ENCODE measurements at regions not wholly inside any gene's neighbourhood (a gene's known extent, or its start where the extent isn't known, plus 50 kb on each side); places are given as distances from the start of the nearest gene placed in this dataset.

DNA sequence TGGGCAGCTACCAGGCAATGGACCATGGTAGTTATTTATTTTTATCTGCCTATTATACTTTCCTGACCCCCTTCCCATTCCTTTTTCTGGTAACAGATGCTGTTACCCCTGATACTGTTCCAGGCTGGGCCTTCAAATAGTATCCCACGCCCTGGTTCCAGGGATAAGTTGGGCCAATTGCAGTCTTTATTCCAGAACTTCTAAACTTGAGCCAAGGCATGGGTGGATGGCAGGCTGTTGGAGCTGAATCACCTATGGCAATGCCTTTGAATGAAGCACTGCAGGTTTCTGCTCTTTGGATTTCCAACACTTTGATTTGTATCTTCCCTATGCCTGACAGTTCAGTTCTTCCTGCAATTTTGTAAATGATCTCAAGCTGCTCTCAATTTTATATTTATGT, 99.2 kb upstream of the LHCGR start:
- no peaks in the 10 kb centered on the region for H3K27me3 ChIP-seq
- no peak overlapping the region for H3K27ac ChIP-seq
- no peaks in the 10 kb centered on the region for H3K36me3 ChIP-seq
- no peak overlapping the region for H3K4me3 ChIP-seq
- TF ChIP-seq, protein P1, sequence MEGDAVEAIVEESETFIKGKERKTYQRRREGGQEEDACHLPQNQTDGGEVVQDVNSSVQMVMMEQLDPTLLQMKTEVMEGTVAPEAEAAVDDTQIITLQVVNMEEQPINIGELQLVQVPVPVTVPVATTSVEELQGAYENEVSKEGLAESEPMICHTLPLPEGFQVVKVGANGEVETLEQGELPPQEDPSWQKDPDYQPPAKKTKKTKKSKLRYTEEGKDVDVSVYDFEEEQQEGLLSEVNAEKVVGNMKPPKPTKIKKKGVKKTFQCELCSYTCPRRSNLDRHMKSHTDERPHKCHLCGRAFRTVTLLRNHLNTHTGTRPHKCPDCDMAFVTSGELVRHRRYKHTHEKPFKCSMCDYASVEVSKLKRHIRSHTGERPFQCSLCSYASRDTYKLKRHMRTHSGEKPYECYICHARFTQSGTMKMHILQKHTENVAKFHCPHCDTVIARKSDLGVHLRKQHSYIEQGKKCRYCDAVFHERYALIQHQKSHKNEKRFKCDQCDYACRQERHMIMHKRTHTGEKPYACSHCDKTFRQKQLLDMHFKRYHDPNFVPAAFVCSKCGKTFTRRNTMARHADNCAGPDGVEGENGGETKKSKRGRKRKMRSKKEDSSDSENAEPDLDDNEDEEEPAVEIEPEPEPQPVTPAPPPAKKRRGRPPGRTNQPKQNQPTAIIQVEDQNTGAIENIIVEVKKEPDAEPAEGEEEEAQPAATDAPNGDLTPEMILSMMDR (IDR thresholded peaks at IDR 0.05): no peak
- no peaks in the 10 kb centered on the region for H3K4me1 ChIP-seq
- H3K9me3 ChIP-seq: no peaks in the 10 kb centered on the region
- intact Hi-C loops (cut with DNase I; ENCODE audit: low total_unique reads): no loop called here
- DNase-seq: no peak

DNA sequence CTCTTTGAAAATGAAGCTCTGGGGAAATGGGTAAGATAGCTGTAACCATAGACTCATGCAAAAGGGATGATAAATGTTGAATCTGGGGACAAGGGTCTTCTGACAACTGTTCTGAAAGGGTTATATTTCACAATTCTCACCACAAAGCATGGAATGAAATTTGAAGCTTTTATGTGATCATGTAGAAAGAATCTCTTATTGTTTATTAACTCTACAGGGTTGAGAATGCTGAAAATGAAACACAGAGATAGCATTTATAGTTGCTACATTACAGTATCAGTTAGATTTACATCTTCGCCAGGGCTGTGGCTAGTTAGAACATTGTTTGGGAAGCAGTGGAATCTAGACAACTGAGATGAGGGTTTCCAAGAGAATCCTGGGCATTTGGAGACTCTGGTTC, 97.4 kb upstream of the LHCGR start:
- no peak overlapping the region for H3K27ac ChIP-seq
- no peaks in the 10 kb centered on the region for H3K27me3 ChIP-seq
- intact Hi-C loops (cut with DNase I; ENCODE audit: low total_unique reads): no loop called here

DNA sequence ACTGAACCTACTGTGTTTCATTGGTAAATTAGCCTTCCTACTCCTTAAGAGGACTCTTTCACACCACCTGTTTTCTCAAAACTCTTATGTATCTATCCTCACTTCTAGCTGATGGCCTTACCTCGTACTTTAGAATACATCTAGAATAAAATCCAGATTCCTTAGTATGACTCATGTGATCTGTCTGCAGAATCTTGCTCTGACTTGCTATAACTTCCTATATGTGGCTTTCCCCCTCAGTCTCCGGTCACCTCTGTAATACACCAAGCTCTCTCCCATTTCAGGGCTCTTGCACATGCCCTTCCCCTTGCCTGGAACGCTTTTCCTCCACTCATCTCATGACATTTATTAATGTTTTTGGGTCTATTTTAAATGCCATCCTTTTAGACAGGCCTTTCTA, 95.6 kb upstream of the LHCGR start:
- no peak for DNase-seq
- no peaks in the 10 kb centered on the region for H3K4me1 ChIP-seq
- no peak overlapping the region for H3K27ac ChIP-seq
- intact Hi-C loops (cut with DNase I; ENCODE audit: low total_unique reads): no loop called here
- H3K4me3 ChIP-seq: no peak overlapping the region
- TF ChIP-seq, protein P1 (IDR thresholded peaks at IDR 0.05): no peak
- no peaks in the 10 kb centered on the region for H3K36me3 ChIP-seq
- no peaks in the 10 kb centered on the region for H3K9me3 ChIP-seq
- no peaks in the 10 kb centered on the region for H3K27me3 ChIP-seq

More for the DNA sequence above, 97.4 kb upstream of the LHCGR start:
- Histone ChIP-seq H3K4me1 (no peaks in the 10 kb centered on the region), H3K9me3 (no peaks in the 10 kb centered on the region), H3K4me3 (no peak overlapping the region), H3K36me3 (no peaks in the 10 kb centered on the region)
- TF ChIP-seq, protein P1 (IDR thresholded peaks at IDR 0.05): no peak
- DNase-seq: no peak

DNA sequence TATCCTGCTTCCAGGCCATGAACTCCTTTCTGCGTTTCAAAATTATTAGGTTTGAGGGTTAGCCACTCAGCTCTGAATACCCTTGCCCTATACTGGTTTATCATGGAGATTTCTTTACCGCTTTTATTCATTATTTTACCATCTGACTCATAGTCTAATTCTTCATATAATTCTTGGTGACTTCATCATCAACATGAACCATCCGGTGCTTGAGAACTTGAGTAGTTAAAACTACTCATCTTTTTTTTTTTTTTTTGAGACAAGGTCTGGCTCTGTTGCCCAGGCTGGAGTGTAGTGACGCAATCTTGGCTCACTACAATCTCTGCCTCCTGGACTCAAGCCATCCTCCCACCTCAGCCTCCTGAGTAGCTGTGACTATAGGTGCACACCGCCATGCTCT, 94.2 kb upstream of the LHCGR start:
- Histone ChIP-seq H3K27me3 (no peaks in the 10 kb centered on the region), H3K9me3 (no peaks in the 10 kb centered on the region), H3K36me3 (no peaks in the 10 kb centered on the region), H3K4me3 (no peak overlapping the region), H3K4me1 (no peaks in the 10 kb centered on the region), H3K27ac (no peak overlapping the region)
- intact Hi-C loops (cut with DNase I; ENCODE audit: low total_unique reads): no loop called here
- TF ChIP-seq, protein P1 (IDR thresholded peaks at IDR 0.05): no peak
- no peak for DNase-seq

DNA sequence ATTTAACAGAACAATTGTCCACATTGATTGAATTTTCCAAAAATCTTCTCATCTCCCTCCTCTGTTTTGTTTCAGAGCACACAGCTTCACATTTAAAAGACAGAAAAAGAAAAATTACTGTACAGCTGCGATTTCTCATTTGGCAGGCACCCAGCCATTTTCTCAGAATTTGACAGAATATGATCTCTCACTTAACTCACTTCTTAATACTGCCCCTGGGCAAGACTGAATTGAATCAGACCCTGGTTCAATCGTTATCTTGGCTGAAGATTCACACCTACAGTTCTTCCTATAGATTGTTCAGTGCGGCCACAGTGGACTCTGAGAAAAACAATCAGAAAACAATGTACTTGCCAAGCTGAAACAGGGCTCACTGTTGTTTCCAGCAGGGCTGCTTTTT, 90.2 kb upstream of the LHCGR start:
- Histone ChIP-seq H3K4me1 (no peaks in the 10 kb centered on the region), H3K36me3 (no peaks in the 10 kb centered on the region), H3K9me3 (no peaks in the 10 kb centered on the region), H3K27ac (no peak overlapping the region), H3K4me3 (no peak overlapping the region), H3K27me3 (no peaks in the 10 kb centered on the region)
- intact Hi-C loops (cut with DNase I; ENCODE audit: low total_unique reads): no loop called here
- TF ChIP-seq, protein P1 (IDR thresholded peaks at IDR 0.05): no peak
- DNase-seq: no peak

All from tibial artery (tissue), 4 donors.